GM10248 (cell line): ENCODE measurements at regions not wholly inside any gene's neighbourhood (a gene's known extent, or its start where the extent isn't known, plus 50 kb on each side); places are given as distances from the start of the nearest gene placed in this dataset.

Experiments used
- CTCF ChIA-PET: fragments of 300-600 bp; sonication (Branson Sonifier 250); formaldehyde crosslinking; extraction: SDS; loops from one replicate; lab custom pipeline; 2021; ENCODE audit warnings: antibody characterized with exemption; lab: Yijun Ruan, JAX
- POLR2A ChIA-PET: fragments of 350-650 bp; sonication (Branson Sonifier 250); formaldehyde crosslinking; extraction: SDS; loops from one replicate; lab custom pipeline; 2020; ENCODE audit warnings: antibody characterized with exemption; lab: Yijun Ruan, JAX
- DNase-seq: peaks from one replicate; pipeline ENCODE4 v3.0.0; 2012; ENCODE audit errors: extremely low spot score
- CTCF ChIP-seq: IDR thresholded peaks from 2 replicates; pipeline ENCODE4 v1.5.1; 2012; ENCODE audit warnings: mild to moderate bottlenecking, low read depth; ENCODE audit errors: extremely low read depth, missing control alignments, control extremely low read depth

- no peak for TF ChIP-seq CTCF
- CTCF ChIA-PET, result no interaction called here
- DNase-seq, result no peak
- POLR2A ChIA-PET, result no interaction called here
Observed at GRCh38 chr3:1534252-1534651, 441.4 kb downstream of the CNTN6 start.

GRCh38 chr3:1535361-1535760, 442.5 kb downstream of the CNTN6 start:
- no peak for TF ChIP-seq CTCF
- no peak for DNase-seq
- ChIA-PET POLR2A (no interaction called here), CTCF (no interaction called here)

- ChIA-PET POLR2A (no interaction called here), CTCF (no interaction called here)
- no peak for DNase-seq
- no peak for TF ChIP-seq CTCF
Observed at GRCh38 chr3:1540686-1541085, 447.9 kb downstream of the CNTN6 start.

GRCh38 chr3:1551741-1552140, 458.9 kb downstream of the CNTN6 start:
- TF ChIP-seq CTCF, result no peak
- ChIA-PET POLR2A (no interaction called here), CTCF (no interaction called here)
- no peak for DNase-seq

- ChIA-PET POLR2A (no interaction called here), CTCF (no interaction called here)
- DNase-seq, result no peak
- no peak for TF ChIP-seq CTCF
Observed at GRCh38 chr3:1552831-1553230, 460.0 kb downstream of the CNTN6 start.

GRCh38 chr3:1561427-1561826, 468.6 kb downstream of the CNTN6 start:
- CTCF ChIA-PET, result interaction anchor here (0.7 to 2.4 kb wide), 2 partner anchors 15 to 16 kb away, joined by 3 to 6 read pairs; no protein-coding TSS in a partner anchor

More at GRCh38 chr3:1561427-1561826, 468.6 kb downstream of the CNTN6 start:
- DNase-seq, result no peak
- no peak for TF ChIP-seq CTCF
- POLR2A ChIA-PET, result no interaction called here
